ENCODE measurements at regions not wholly inside any gene's neighbourhood (a gene's known extent, or its start where the extent isn't known, plus 50 kb on each side); places are given as distances from the start of the nearest gene placed in this dataset.

DNA sequence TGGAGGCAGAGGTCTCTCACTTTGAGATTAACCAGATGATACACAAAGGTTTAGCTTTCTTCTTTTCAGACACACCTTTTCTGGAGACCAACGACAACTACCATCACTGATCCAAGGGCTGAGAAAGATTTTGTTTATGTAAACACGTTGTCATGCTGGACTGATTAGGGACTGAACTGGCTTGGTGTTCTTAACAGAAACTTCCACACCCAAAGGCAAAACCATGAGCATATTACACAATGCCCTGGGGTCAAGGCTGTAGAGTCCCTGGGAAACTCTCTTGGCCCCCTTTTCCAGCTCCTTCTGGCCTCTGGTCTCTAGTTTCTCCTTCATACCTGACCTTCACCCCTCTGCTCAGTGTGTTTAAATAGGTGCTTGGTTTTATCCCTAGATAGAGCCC is 447.0 kb upstream of the TCF4 start:
- no peak for TF ChIP-seq CTCF (IDR thresholded peaks at IDR 0.05; ENCODE audit: insufficient read depth, low read length, poor library complexity, severe bottlenecking)
- TF ChIP-seq EZH2phosphoT487 (conservative IDR thresholded peaks at IDR 0.05; ENCODE audit: low read length), result no peak

All from SU-DHL-6 (cell line).